Thoracic aorta (tissue), 2 donors: ENCODE measurements at regions not wholly inside any gene's neighbourhood (a gene's known extent, or its start where the extent isn't known, plus 50 kb on each side); places are given as distances from the start of the nearest gene placed in this dataset.

Experiments used
- ATAC-seq: fragments of 150-250 bp; one replicate; pipeline ENCODE4 v1.8.0; 2017; ENCODE audit warnings: low read depth; ENCODE audit not compliant: insufficient number of reproducible peaks, low FRiP score
- DNase-seq: peaks from one replicate; pipeline ENCODE4 v3.0.0-alpha.2; 2020; ENCODE audit warnings: low spot score
- H3K27ac ChIP-seq, 2 donors: fragments of 200-600 bp; sonication (generic); 1 replicate in 1 of 2; 2 replicates in 1 of 2; pipeline ENCODE4 v1.5.1; 2016; ENCODE audit warnings: mild to moderate bottlenecking in 2 of 2, moderate library complexity in 2 of 2
- H3K27me3 ChIP-seq: fragments of 200-600 bp; sonication (generic); replicated peaks from 2 replicates; pipeline ENCODE4 v1.6.0; 2016; ENCODE audit warnings: mild to moderate bottlenecking; ENCODE audit not compliant: insufficient read depth
- H3K36me3 ChIP-seq: fragments of 200-600 bp; sonication (generic); one replicate; pipeline ENCODE4 v1.5.1; 2016
- H3K4me1 ChIP-seq, 2 donors: fragments of 200-600 bp; sonication (generic); 1 replicate in 1 of 2; 2 replicates in 1 of 2; pipeline versions ENCODE4 v1.5.1 to v1.6.0; 2016; ENCODE audit warnings: low read depth in 2 of 2, mild to moderate bottlenecking in 1 of 2; ENCODE audit not compliant: control insufficient read depth in 1 of 2
- H3K4me3 ChIP-seq: fragments of 200-600 bp; sonication (generic); 2 replicates; pipeline ENCODE4 v1.5.1; 2016; ENCODE audit warnings: mild to moderate bottlenecking
- H3K9me3 ChIP-seq: fragments of 200-600 bp; sonication (generic); 2 replicates; pipeline ENCODE4 v1.5.1; 2016
- TF ChIP-seq, protein P1 (sequence below): fragments of 200-600 bp; sonication (generic); IDR thresholded peaks from one replicate; pipeline ENCODE4 v1.5.1; 2019; ENCODE audit warnings: antibody characterized with exemption

DNA sequence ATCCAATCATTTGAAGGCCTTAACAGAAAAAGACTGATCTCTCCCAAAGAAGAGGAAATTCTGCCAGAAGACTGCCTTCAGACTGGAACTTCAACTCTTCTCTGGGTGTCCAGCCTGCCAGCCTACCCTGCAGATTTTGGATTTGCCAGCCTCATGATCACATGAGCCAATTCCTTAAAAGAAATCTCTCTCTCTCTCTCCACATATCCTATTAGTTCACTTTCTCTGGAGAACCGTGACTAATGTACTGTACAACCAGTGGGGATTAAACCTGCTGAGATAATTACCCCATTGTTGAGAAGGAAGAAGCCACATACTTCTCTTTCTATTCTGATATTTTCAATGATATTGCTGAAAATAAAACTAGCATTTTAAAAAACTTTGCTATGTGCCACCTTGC lies 711.3 kb upstream of the AMOT start:
- Histone ChIP-seq H3K36me3 (no peaks in the 10 kb centered on the region), H3K4me1 (no peaks in the 10 kb centered on the region), H3K27ac (no peak overlapping the region), H3K27me3 (no peaks in the 10 kb centered on the region), H3K9me3 (no peaks in the 10 kb centered on the region), H3K4me3 (no peak overlapping the region)
- no peak for DNase-seq
- no peak for ATAC-seq
- TF ChIP-seq, protein P1, sequence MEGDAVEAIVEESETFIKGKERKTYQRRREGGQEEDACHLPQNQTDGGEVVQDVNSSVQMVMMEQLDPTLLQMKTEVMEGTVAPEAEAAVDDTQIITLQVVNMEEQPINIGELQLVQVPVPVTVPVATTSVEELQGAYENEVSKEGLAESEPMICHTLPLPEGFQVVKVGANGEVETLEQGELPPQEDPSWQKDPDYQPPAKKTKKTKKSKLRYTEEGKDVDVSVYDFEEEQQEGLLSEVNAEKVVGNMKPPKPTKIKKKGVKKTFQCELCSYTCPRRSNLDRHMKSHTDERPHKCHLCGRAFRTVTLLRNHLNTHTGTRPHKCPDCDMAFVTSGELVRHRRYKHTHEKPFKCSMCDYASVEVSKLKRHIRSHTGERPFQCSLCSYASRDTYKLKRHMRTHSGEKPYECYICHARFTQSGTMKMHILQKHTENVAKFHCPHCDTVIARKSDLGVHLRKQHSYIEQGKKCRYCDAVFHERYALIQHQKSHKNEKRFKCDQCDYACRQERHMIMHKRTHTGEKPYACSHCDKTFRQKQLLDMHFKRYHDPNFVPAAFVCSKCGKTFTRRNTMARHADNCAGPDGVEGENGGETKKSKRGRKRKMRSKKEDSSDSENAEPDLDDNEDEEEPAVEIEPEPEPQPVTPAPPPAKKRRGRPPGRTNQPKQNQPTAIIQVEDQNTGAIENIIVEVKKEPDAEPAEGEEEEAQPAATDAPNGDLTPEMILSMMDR = no peak

DNA sequence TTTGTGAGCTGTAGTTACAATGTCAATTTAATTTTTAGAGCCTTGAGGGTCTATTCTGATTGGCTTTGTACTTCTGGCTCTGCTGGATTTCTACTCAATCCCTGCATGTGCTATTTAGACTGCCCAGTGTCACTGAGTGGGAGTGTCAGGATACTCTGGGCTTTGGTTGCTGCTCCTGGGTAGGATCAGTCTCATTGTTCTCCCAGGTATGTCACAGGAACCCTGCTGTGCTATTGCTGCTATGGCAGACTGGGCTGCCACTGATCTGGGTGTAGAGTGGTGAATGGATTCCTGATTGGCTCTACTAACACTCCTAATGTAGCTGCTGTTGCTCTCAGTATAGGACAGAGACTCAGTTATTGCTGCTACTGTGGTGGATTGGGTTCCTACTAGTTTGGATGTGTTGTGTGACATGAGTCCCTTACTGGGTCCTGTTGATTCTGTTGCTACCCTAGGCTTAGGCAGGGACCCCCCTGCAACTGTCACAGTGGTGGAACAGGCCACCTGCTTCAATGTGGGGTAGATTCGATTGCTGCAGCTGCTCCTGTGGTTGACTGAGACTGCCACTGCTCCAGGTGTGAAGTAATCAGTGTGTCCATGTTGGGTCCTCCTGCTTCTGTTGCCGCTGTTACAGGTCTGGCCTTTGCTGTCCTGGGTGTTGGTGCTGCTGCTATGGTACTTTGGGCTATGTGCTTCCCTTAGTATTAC lies 707.8 kb upstream of the AMOT start:
- TF ChIP-seq, protein P1 = no peak

DNA sequence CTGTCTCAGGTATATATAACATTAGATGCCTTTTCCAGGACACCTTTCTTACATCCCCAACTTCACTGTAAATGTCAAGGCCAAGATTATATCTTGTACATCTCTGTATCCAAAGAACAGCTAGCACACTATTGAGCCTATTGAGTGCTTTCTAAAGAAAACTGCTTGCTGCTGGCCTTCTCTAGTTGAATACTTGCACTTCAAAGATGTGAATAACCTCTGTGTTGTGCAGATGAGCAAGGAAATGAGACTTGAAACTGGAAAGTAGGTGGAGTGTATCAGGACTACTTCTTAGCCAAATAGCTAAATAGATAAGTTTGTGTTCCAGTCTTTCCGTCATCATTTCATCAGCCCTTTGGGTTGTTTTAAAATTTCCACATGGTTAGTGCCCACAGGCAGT lies 704.4 kb upstream of the AMOT start:
- TF ChIP-seq, protein P1 = no peak
- no peak for ATAC-seq

More for the DNA sequence above, 707.8 kb upstream of the AMOT start:
- H3K4me3 ChIP-seq = no peak overlapping the region
- no peak overlapping the region for H3K27ac ChIP-seq
- H3K9me3 ChIP-seq = no peaks in the 10 kb centered on the region
- no peaks in the 10 kb centered on the region for H3K27me3 ChIP-seq
- DNase-seq (no peak), ATAC-seq (no peak)
- H3K4me1 ChIP-seq = no peaks in the 10 kb centered on the region
- no peaks in the 10 kb centered on the region for H3K36me3 ChIP-seq

DNA sequence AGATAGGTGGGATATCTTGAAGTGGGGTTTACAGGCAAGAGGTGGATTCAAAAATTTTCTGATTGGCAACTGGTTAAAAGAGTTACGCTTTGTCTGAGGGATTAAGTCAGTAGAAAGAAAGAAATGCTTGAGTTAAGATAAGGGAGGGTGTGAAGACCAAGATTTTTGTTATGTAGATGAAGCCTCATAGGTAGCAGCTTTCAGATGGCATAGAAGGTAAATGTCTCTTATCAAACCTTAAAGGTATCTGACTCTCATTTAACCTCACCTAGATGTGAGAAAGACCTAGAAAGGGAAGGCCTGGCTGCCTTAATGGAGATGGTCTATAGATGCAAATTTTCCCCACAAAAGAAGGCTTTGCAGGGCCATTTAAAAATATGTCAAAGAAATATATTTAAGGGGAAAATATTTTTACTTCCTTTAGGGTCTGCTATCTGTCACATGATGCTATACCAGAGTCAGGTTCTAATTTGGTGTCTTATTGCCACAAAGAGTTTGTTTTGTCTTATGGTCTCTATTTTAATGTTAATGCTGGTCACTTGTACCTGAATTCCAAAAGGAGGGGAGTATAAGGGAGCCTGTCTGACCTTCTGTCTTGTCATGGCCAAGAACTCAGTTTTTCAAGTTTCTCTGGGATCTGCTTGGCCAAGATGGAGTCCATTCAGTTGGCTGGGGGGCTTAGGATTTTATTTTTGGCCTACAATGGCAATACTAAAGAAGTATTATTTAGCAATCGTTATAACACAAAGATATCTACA lies 699.1 kb upstream of the AMOT start:
- Histone ChIP-seq H3K27me3 (no peaks in the 10 kb centered on the region), H3K27ac (no peak overlapping the region), H3K4me1 (no peaks in the 10 kb centered on the region), H3K9me3 (no peaks in the 10 kb centered on the region), H3K4me3 (no peak overlapping the region), H3K36me3 (no peaks in the 10 kb centered on the region)
- no peak for DNase-seq
- TF ChIP-seq, protein P1 = no peak
- no peak for ATAC-seq

More for the DNA sequence above, 704.4 kb upstream of the AMOT start:
- no peak for DNase-seq
- no peak overlapping the region for H3K27ac ChIP-seq
- no peak overlapping the region for H3K4me3 ChIP-seq
- no peaks in the 10 kb centered on the region for H3K9me3 ChIP-seq
- H3K36me3 ChIP-seq = no peaks in the 10 kb centered on the region
- H3K4me1 ChIP-seq = no peaks in the 10 kb centered on the region
- H3K27me3 ChIP-seq = no peaks in the 10 kb centered on the region

DNA sequence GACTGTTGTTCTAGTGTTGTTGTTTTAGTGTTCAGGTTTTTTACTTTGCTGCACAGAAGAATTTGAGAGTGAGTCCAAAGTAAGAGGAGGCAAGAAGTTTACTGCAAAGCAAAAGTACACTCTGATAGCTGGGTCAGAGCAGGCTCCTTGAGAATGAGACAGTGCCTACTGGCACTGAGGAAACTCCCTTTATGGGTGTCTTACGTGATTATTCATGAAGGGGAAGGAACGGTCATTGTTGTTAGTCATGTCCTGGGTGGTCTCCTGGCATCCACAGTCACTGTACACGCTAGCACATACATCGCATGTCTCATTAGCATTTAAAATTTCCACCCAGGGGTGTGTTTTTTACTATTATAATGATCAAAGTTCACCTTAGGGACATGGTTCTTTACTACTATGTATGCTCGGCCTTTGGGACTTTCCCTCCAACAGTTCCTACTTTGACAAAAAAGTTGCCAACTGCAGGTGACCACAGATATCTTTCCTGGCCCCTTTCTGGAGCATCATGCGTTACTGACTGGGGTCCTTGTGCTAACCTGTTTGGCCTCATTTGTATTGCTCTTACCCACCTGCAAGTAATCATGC lies 688.9 kb upstream of the AMOT start:
- ATAC-seq (no peak), DNase-seq (no peak)
- Histone ChIP-seq H3K4me1 (no peaks in the 10 kb centered on the region), H3K27me3 (no peaks in the 10 kb centered on the region), H3K9me3 (no peaks in the 10 kb centered on the region), H3K36me3 (no peaks in the 10 kb centered on the region), H3K27ac (no peak overlapping the region), H3K4me3 (no peak overlapping the region)
- TF ChIP-seq, protein P1 = no peak
